DND-41 (cell line): ENCODE measurements at regions not wholly inside any gene's neighbourhood (a gene's known extent, or its start where the extent isn't known, plus 50 kb on each side); places are given as distances from the start of the nearest gene placed in this dataset.

ENCODE experiments used
- EZH2 ChIP-seq: IDR thresholded peaks from 3 replicates; pipeline ENCODE4 v1.6.1; 2012; ENCODE audit warnings: borderline replicate concordance, low read depth, mild to moderate bottlenecking, moderate library complexity, low read length, inconsistent platforms; ENCODE audit not compliant: severe bottlenecking
- TF ChIP-seq, protein P1 (sequence below): IDR thresholded peaks from 2 replicates; pipeline ENCODE4 v1.5.1; 2012; ENCODE audit warnings: borderline replicate concordance, low read length, moderate library complexity, mild to moderate bottlenecking; ENCODE audit not compliant: poor library complexity, severe bottlenecking; ENCODE audit errors: extremely low read depth

DNA sequence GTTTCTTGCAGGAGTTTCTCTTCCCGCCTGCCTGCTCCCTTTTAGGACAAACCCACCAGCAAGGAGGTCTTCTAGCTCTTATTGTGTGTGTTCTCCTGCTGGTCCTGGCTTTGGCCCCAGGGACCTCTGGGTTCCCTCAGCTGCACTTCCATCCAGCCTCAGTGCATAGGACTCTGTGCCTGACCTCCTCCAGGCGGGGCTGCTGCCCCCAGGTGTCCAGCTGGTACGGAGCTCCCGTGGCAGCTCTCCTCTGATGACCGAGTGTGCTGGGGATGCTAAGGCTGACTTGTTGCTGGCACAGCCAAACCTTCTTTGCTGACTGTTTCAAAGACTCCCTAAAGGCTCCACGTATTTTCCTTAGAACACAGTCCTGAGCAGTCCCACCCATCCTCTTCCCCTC lies 126.5 kb downstream of the GPCPD1 start:
- TF ChIP-seq, protein P1, sequence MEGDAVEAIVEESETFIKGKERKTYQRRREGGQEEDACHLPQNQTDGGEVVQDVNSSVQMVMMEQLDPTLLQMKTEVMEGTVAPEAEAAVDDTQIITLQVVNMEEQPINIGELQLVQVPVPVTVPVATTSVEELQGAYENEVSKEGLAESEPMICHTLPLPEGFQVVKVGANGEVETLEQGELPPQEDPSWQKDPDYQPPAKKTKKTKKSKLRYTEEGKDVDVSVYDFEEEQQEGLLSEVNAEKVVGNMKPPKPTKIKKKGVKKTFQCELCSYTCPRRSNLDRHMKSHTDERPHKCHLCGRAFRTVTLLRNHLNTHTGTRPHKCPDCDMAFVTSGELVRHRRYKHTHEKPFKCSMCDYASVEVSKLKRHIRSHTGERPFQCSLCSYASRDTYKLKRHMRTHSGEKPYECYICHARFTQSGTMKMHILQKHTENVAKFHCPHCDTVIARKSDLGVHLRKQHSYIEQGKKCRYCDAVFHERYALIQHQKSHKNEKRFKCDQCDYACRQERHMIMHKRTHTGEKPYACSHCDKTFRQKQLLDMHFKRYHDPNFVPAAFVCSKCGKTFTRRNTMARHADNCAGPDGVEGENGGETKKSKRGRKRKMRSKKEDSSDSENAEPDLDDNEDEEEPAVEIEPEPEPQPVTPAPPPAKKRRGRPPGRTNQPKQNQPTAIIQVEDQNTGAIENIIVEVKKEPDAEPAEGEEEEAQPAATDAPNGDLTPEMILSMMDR = no peak
- no peak for TF ChIP-seq EZH2
